K562 (cell line): ENCODE measurements at regions not wholly inside any gene's neighbourhood (a gene's known extent, or its start where the extent isn't known, plus 50 kb on each side); places are given as distances from the start of the nearest gene placed in this dataset.
A peak's percentile ranks its signal among the peaks of the same experiment; 100 is the strongest.

Experiments
- BACH1 ChIP-seq: fragments of 200-800 bp; sonication (Bioruptor generic); IDR thresholded peaks from 2 replicates; pipeline ENCODE4 v1.6.1; 2016; ENCODE audit warnings: missing genetic modification characterization, missing compliant biosample characterization
- ELF2 ChIP-seq: fragments of 250-450 bp; sonication (Bioruptor Pico); IDR thresholded peaks from 2 replicates; pipeline ENCODE4 v1.5.0; 2021; ENCODE audit warnings: mild to moderate bottlenecking
- HDAC1 ChIP-seq, 2 experiments: fragments of 450-650 bp; IDR thresholded peaks; 2 replicates each; pipeline ENCODE4 v1.6.1; 2016 to 2017; ENCODE audit warnings: inconsistent platforms in 1 of 2, mild to moderate bottlenecking in 1 of 2, moderate library complexity in 1 of 2
- KLF1 ChIP-seq: fragments of 450-650 bp; IDR thresholded peaks from 2 replicates; pipeline ENCODE4 v1.6.1; 2016; ENCODE audit warnings: missing genetic modification characterization, missing compliant biosample characterization
- MBD2 ChIP-seq: sonication (generic); IDR thresholded peaks from 2 replicates; pipeline ENCODE4 v1.6.1; 2016; ENCODE audit warnings: low read depth, borderline replicate concordance
- MECOM ChIP-seq: fragments of 250-450 bp; sonication (Bioruptor Pico); IDR thresholded peaks from 2 replicates; pipeline ENCODE4 v1.8.0; 2022; ENCODE audit warnings: inconsistent platforms
- MED1 ChIP-seq: sonication (generic); formaldehyde crosslinking; IDR thresholded peaks from 2 replicates; pipeline ENCODE4 v1.8.1; 2023; ENCODE audit warnings: missing genetic modification reagents, borderline replicate concordance
- NCOA1 ChIP-seq: fragments of 450-650 bp; IDR thresholded peaks from 2 replicates; pipeline ENCODE4 v1.6.1; 2016; ENCODE audit warnings: low read depth
- NR4A1 ChIP-seq, 2 experiments: fragments of 250-450 bp in 1 of 2; fragments of 450-650 bp in 1 of 2; sonication (Bioruptor Pico) in 1 of 2; IDR thresholded peaks; 2 replicates each; pipeline versions ENCODE4 v1.4.0 to v1.6.1; 2016 to 2020; ENCODE audit warnings: mild to moderate bottlenecking in 2 of 2, missing compliant biosample characterization in 1 of 2, missing genetic modification characterization in 1 of 2, moderate library complexity in 1 of 2
- PHB ChIP-seq: fragments of 250-450 bp; sonication (Bioruptor Pico); IDR thresholded peaks from 2 replicates; pipeline ENCODE4 v1.5.0; 2021
- PHF8 ChIP-seq: fragments of 200-600 bp; sonication (generic); IDR thresholded peaks from 2 replicates; pipeline ENCODE4 v1.6.1; 2012; ENCODE audit warnings: mixed run types, mild to moderate bottlenecking, inconsistent platforms, low read length, moderate library complexity, borderline replicate concordance
- POLR2H ChIP-seq: IDR thresholded peaks from 2 replicates; pipeline ENCODE4 v1.6.1; 2016; ENCODE audit warnings: missing genetic modification characterization, low read depth, mild to moderate bottlenecking, control low read depth, missing compliant biosample characterization, moderate library complexity
- SMAD4 ChIP-seq: fragments of 250-450 bp; sonication (Bioruptor Pico); conservative IDR thresholded peaks from 2 replicates; pipeline ENCODE4 v1.8.0; 2021; ENCODE audit warnings: inconsistent platforms, mild to moderate bottlenecking, moderate library complexity
- TAL1 ChIP-seq: fragments of 450-650 bp; IDR thresholded peaks from 2 replicates; pipeline ENCODE4 v1.6.1; 2016; ENCODE audit warnings: mild to moderate bottlenecking
- TBL1XR1 ChIP-seq, 2 experiments: IDR thresholded peaks; 2 replicates each; pipeline ENCODE4 v1.6.1; 2012; ENCODE audit warnings: improper control_type of control experiment in 2 of 2, low read length in 2 of 2, mild to moderate bottlenecking in 1 of 2
- ZBED1 ChIP-seq: IDR thresholded peaks from 2 replicates; pipeline ENCODE4 v1.6.1; 2014
- ZNF143 ChIP-seq: sonication (generic); formaldehyde crosslinking; IDR thresholded peaks from 2 replicates; pipeline ENCODE4 v1.9.0; 2022; ENCODE audit warnings: mild to moderate bottlenecking, missing genetic modification reagents
- ZNF263 ChIP-seq: sonication (generic); formaldehyde crosslinking; IDR thresholded peaks from 2 replicates; pipeline ENCODE4 v1.8.0; 2022; ENCODE audit warnings: mild to moderate bottlenecking, missing genetic modification reagents, borderline replicate concordance
- ZNF3 ChIP-seq: fragments of 250-450 bp; sonication (Bioruptor Pico); IDR thresholded peaks from 2 replicates; pipeline ENCODE4 v1.5.0; 2021; ENCODE audit warnings: mild to moderate bottlenecking, moderate library complexity
- ZNF384 ChIP-seq: IDR thresholded peaks from 2 replicates; pipeline ENCODE4 v1.6.1; 2012; ENCODE audit warnings: low read depth, low read length, improper control_type of control experiment
- ZNF695 ChIP-seq: fragments of 450-650 bp; formaldehyde crosslinking; IDR thresholded peaks from 2 replicates; pipeline ENCODE4 v1.4.0; 2020; ENCODE audit warnings: mild to moderate bottlenecking, moderate library complexity
- TF ChIP-seq, protein P1 (sequence below): fragments of 450-650 bp; IDR thresholded peaks from 2 replicates; pipeline ENCODE4 v1.6.1; 2016; ENCODE audit warnings: mild to moderate bottlenecking
- TF ChIP-seq, protein P2 (sequence below): fragments of 450-650 bp; formaldehyde crosslinking; IDR thresholded peaks from 2 replicates; pipeline ENCODE4 v1.4.0; 2022; ENCODE audit warnings: missing genetic modification characterization
- TF ChIP-seq, protein P3 (sequence below): fragments of 450-650 bp; IDR thresholded peaks from 2 replicates; pipeline ENCODE4 v1.6.1; 2014; ENCODE audit warnings: low read depth, mild to moderate bottlenecking, moderate library complexity, borderline replicate concordance

DNA sequence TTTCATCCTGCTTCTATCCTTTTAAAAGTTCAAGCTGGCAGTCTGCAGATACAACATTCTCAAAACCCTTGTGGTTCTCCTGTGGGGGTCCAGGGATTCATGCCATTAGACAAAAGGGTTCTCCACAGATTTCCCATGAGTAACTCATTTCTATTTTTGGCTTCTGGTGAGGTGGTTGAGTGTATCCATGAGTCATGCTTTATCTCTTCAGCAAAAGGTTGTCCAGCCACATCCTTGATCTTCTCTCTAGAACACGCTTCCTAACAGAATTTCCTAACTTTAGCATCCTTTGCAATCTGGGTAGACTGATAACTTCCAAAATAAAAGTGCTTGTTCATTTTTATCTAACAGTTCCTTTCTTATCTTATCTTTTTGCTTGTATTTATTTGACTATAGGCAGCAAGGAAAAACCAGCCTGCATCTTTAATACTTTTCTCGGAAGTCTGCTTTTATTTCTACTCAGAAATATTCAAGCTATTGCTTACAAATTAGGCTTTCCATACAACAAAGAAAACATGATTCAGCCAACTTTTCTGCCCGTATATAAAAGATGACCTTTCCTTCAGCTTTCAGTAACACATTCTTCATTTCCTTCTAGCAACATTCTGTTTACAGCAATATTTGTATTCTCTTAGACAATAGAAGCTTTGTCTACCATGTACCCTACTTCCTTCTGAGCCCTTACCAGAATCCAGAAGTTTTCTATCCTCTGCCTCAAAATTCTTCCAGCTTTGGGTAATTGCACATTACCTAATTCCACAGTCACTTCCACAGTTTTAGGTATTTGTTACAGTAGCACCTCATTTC, 79.3 kb upstream of the IL6 start (continued):
- no peak for TF ChIP-seq ZNF263 (CRISPR knock-in tag)
- TF ChIP-seq ELF2 (CRISPR knock-in tag): no peak
- no peak for TF ChIP-seq ZNF3 (CRISPR knock-in tag)
- no peak for TF ChIP-seq NR4A1 (CRISPR knock-in tag; IDR thresholded peaks at IDR 0.05)
- TF ChIP-seq NR4A1 (tag; IDR thresholded peaks at IDR 0.05): no peak
- peak; percentile 69; the same call in 1 of the 2 replicates for TF ChIP-seq NCOA1
- peak; percentile 49; the same call in 1 of the 2 replicates for TF ChIP-seq POLR2H (tag)
- no peak for TF ChIP-seq ZNF695
- TF ChIP-seq, protein P1, sequence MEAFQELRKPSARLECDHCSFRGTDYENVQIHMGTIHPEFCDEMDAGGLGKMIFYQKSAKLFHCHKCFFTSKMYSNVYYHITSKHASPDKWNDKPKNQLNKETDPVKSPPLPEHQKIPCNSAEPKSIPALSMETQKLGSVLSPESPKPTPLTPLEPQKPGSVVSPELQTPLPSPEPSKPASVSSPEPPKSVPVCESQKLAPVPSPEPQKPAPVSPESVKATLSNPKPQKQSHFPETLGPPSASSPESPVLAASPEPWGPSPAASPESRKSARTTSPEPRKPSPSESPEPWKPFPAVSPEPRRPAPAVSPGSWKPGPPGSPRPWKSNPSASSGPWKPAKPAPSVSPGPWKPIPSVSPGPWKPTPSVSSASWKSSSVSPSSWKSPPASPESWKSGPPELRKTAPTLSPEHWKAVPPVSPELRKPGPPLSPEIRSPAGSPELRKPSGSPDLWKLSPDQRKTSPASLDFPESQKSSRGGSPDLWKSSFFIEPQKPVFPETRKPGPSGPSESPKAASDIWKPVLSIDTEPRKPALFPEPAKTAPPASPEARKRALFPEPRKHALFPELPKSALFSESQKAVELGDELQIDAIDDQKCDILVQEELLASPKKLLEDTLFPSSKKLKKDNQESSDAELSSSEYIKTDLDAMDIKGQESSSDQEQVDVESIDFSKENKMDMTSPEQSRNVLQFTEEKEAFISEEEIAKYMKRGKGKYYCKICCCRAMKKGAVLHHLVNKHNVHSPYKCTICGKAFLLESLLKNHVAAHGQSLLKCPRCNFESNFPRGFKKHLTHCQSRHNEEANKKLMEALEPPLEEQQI: peak; percentile 51; the same call in 1 of the 2 replicates
- TF ChIP-seq MED1: no peak
- TF ChIP-seq SMAD4: peak; percentile 70
- no peak for TF ChIP-seq PHF8
- no peak for TF ChIP-seq KLF1 (tag)
- TF ChIP-seq BACH1 (tag): no peak
- TF ChIP-seq, protein P2, sequence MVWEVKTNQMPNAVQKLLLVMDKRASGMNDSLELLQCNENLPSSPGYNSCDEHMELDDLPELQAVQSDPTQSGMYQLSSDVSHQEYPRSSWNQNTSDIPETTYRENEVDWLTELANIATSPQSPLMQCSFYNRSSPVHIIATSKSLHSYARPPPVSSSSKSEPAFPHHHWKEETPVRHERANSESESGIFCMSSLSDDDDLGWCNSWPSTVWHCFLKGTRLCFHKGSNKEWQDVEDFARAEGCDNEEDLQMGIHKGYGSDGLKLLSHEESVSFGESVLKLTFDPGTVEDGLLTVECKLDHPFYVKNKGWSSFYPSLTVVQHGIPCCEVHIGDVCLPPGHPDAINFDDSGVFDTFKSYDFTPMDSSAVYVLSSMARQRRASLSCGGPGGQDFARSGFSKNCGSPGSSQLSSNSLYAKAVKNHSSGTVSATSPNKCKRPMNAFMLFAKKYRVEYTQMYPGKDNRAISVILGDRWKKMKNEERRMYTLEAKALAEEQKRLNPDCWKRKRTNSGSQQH (CRISPR knock-in tag): no peak
- TF ChIP-seq ZNF384: no peak
- no peak for TF ChIP-seq PHB (CRISPR knock-in tag)
- TF ChIP-seq, protein P3, sequence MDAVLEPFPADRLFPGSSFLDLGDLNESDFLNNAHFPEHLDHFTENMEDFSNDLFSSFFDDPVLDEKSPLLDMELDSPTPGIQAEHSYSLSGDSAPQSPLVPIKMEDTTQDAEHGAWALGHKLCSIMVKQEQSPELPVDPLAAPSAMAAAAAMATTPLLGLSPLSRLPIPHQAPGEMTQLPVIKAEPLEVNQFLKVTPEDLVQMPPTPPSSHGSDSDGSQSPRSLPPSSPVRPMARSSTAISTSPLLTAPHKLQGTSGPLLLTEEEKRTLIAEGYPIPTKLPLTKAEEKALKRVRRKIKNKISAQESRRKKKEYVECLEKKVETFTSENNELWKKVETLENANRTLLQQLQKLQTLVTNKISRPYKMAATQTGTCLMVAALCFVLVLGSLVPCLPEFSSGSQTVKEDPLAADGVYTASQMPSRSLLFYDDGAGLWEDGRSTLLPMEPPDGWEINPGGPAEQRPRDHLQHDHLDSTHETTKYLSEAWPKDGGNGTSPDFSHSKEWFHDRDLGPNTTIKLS: no peak
- no peak for TF ChIP-seq ZNF143 (CRISPR knock-in tag)
- no peak for TF ChIP-seq MECOM (CRISPR knock-in tag)
- peak; percentile 22; the same call in 1 of the 2 replicates for TF ChIP-seq MBD2
- TF ChIP-seq TAL1: peak; percentile 78
- TF ChIP-seq HDAC1 (IDR thresholded peaks at IDR 0.05): peak in 1 of 2 experiments; percentile 56; a peak in 1 of 4 replicates
- TF ChIP-seq ZBED1: peak; percentile 35; the same call in 1 of the 2 replicates
- TF ChIP-seq TBL1XR1 (IDR thresholded peaks at IDR 0.05; ENCODE audit: low read length in 2 of 2): peak in 1 of 2 experiments; percentile 52; a peak in 2 of 4 replicates
